Neural crest cell (in vitro differentiated cells): ENCODE measurements at regions not wholly inside any gene's neighbourhood (a gene's known extent, or its start where the extent isn't known, plus 50 kb on each side); places are given as distances from the start of the nearest gene placed in this dataset.
"Not testable (repeated sequence)": the region's sequence is repeated elsewhere in the genome, so short reads cannot be mapped to it uniquely, and the experiment has no call there.

Experiments
- DNase-seq: peaks from one replicate; pipeline ENCODE4 v3.0.0; 2021; ENCODE audit warnings: low read depth, mixed read lengths, low spot score
- H3K27ac Mint-ChIP-seq: one replicate; pipeline ENCODE4 v1.8.0; 2021; ENCODE audit warnings: mild to moderate bottlenecking, mixed read lengths; ENCODE audit not compliant: unreplicated experiment
- H3K27me3 Mint-ChIP-seq: 2 replicates; pipeline ENCODE4 v1.8.0; 2021; ENCODE audit warnings: low read depth, mild to moderate bottlenecking, mixed read lengths
- H3K36me3 Mint-ChIP-seq: 2 replicates; pipeline ENCODE4 v1.8.0; 2021; ENCODE audit warnings: low read depth, mild to moderate bottlenecking, mixed read lengths
- H3K4me1 Mint-ChIP-seq: 2 replicates; pipeline ENCODE4 v1.8.0; 2021; ENCODE audit warnings: mixed read lengths
- H3K4me3 Mint-ChIP-seq: one replicate; pipeline ENCODE4 v1.8.0; 2021; ENCODE audit warnings: mild to moderate bottlenecking, mixed read lengths
- H3K9me3 Mint-ChIP-seq: 2 replicates; pipeline ENCODE4 v1.8.0; 2021; ENCODE audit warnings: mixed read lengths
- TF ChIP-seq, protein P1 (sequence below): fragments of 200-600 bp; sonication (generic); conservative IDR thresholded peaks from 2 replicates; pipeline ENCODE4 v1.5.0; 2021; ENCODE audit warnings: antibody characterized with exemption, mild to moderate bottlenecking

DNA sequence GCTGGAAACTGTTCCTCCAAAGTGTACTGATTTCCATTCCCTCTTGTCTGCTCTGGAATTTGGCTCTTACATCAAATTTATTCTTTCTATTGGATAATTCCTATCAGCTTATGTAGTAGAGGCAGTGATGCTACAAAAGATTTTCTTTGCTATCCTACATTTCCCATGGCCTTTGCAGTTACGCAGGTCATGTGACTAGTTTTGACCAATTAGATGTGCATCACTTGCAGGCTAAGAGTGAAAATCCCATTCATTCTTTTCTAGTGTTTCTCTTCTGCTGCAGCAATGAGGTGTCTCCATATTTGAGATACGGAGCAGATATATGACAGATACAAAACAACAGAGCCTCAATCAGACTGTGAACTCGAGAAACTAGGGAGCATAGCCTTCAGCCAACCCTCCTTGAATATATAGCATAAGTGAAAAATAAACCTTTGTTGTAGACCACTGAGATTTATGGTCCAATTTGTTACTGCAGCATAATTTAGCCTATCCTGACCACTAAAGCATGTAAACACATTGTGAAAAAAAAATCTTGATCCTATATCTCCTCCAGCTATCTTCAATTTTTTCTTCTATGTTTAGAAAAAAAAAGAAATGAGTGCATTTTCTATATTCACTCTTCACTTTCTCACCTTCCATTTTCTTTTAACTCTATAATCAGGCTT, 102.0 kb downstream of the HNMT start:
- no peak overlapping the region for H3K4me3 Mint-ChIP-seq
- H3K4me1 Mint-ChIP-seq: no peaks in the 10 kb centered on the region
- no peaks in the 10 kb centered on the region for H3K27me3 Mint-ChIP-seq

DNA sequence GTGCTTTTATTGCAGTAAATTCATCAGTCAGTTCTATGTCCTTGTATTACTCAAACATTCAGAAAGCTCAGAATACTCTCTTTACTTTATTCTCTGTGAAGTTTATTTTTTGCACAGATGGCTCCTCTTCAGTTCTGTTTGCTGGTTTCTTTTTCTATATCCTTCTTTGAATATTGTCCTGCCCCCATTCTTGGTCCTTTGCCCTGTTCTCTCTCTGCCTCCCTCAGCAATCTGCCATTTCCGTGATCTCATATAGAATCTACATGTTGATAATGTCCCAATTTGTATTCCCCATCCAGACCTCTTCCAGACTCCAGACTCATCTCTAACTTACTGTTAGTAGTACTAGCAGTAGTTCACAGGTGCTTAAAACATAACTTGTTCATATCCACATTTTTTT, 102.6 kb downstream of the HNMT start:
- Mint-ChIP-seq H3K27me3 (no peaks in the 10 kb centered on the region), H3K9me3 (peaks cover 2% of the 10 kb centered on the region), H3K4me1 (peaks cover 1% of the 10 kb centered on the region), H3K36me3 (no peaks in the 10 kb centered on the region), H3K27ac (no peak overlapping the region), H3K4me3 (no peak overlapping the region)
- TF ChIP-seq, protein P1, sequence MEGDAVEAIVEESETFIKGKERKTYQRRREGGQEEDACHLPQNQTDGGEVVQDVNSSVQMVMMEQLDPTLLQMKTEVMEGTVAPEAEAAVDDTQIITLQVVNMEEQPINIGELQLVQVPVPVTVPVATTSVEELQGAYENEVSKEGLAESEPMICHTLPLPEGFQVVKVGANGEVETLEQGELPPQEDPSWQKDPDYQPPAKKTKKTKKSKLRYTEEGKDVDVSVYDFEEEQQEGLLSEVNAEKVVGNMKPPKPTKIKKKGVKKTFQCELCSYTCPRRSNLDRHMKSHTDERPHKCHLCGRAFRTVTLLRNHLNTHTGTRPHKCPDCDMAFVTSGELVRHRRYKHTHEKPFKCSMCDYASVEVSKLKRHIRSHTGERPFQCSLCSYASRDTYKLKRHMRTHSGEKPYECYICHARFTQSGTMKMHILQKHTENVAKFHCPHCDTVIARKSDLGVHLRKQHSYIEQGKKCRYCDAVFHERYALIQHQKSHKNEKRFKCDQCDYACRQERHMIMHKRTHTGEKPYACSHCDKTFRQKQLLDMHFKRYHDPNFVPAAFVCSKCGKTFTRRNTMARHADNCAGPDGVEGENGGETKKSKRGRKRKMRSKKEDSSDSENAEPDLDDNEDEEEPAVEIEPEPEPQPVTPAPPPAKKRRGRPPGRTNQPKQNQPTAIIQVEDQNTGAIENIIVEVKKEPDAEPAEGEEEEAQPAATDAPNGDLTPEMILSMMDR: no peak
- DNase-seq: no peak

More for the DNA sequence above, 102.0 kb downstream of the HNMT start:
- H3K27ac Mint-ChIP-seq: no peak overlapping the region
- H3K9me3 Mint-ChIP-seq: peaks cover 2% of the 10 kb centered on the region
- no peaks in the 10 kb centered on the region for H3K36me3 Mint-ChIP-seq
- DNase-seq: no peak
- TF ChIP-seq, protein P1: no peak

DNA sequence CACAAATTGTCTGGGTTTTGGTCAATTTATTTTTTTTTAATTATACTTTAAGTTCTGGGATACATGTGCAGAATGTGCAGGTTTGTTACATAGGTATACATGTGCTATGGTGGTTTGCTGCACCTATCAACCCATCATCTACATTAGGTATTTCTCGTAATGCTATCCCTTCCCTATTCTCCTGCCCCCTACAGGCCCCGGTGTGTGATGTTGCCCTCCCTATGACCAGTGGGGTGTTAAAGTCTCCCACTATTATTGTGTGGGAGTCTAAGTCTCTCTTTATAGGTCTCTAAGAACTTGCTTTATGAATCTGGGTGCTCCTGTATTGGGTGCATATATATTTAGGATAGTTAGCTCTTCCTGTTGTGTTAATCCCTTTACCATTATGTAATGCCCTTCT, 104.4 kb downstream of the HNMT start:
- not testable (repeated sequence) for H3K27me3 Mint-ChIP-seq, H3K4me3 Mint-ChIP-seq, H3K36me3 Mint-ChIP-seq, H3K4me1 Mint-ChIP-seq, H3K9me3 Mint-ChIP-seq, H3K27ac Mint-ChIP-seq, DNase-seq

DNA sequence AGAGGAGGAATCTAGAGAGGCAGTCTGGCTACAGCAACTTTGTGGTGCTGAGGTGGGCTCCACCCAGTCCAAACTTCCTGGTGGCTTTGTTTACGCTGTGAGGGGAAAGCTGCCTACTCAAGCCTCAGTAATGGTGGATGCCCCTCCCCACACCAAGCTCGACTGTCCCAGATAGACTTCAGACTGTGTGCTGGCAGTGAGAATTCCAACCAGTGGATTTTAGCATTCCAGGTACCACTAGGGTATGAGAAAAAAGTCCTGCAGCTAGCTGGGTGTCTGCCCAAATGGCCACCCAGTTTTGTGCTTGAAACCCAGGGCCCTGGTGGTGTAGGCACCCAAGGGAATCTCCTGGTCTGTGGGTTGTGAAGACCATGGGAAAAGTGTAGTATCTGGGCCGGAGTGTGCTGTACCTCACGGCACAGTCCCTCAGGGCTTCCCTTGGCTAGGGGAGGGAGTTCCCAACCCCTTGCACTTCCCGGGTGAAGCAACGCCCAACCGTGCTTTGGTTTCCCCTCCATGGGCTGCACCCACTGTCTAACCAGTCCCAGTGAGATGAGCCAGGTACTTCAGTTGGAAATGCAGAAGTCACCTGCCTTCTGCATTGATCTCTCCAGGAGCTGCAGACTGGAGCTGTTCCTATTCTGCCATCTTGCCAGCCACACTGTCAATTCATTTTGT, 106.9 kb downstream of the HNMT start:
- H3K27me3 Mint-ChIP-seq: not testable (repeated sequence)

DNA sequence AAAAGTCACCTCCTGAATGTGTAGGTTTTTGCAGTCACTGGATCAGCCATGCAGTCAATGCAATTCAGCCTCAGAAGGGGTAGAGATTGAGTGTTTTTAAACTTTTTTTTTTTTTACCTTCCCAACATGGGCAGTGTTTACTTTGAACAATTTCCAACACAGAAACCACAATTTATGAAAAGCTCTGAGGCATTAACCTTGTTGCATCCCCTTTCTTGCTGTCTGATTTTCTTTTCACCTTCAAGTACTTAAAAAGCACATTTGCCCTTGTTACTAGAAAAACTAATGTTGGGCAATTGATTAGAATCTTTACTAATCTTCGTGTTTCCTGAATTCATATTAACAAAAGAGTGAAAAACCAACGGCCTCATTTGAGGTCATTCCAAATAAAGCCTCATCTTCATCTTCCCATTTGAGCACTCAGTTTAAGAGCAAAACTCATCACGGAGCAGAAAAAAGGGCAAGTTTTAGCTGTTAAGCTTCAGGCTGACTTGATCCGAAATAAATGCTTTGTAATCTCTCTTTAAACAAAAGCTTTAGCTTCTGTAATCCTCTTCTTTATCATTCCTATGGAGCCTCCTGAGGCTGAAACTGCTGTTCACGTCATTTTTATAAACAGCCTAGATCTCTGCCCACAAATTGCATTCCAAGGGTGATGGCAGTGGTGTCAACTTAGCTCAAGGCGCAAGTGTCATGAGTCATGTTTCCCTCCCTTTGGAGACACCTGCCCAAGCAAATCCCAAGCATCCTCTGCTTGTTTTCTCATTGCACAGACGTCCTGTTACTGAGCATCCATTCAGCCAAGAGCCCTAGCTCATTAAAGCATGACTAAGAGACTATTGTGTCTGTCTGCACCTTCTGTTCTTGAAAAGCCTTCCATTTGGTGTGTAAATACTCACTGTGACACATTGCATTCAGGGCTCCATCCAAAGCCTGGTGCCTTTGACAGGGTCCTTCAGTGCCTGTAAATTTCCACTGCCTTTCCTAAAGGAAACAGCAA, 107.7 kb downstream of the HNMT start:
- H3K36me3 Mint-ChIP-seq: no peaks in the 10 kb centered on the region
- no peak overlapping the region for H3K27ac Mint-ChIP-seq
- H3K9me3 Mint-ChIP-seq: peaks cover 2% of the 10 kb centered on the region
- TF ChIP-seq, protein P1: no peak
- no peaks in the 10 kb centered on the region for H3K27me3 Mint-ChIP-seq
- no peak overlapping the region for H3K4me3 Mint-ChIP-seq
- DNase-seq: no peak
- peaks cover 10% of the 10 kb centered on the region for H3K4me1 Mint-ChIP-seq

More for the DNA sequence above, 106.9 kb downstream of the HNMT start:
- H3K9me3 Mint-ChIP-seq, H3K4me1 Mint-ChIP-seq, H3K27ac Mint-ChIP-seq, H3K4me3 Mint-ChIP-seq, H3K36me3 Mint-ChIP-seq, DNase-seq: not testable (repeated sequence)

DNA sequence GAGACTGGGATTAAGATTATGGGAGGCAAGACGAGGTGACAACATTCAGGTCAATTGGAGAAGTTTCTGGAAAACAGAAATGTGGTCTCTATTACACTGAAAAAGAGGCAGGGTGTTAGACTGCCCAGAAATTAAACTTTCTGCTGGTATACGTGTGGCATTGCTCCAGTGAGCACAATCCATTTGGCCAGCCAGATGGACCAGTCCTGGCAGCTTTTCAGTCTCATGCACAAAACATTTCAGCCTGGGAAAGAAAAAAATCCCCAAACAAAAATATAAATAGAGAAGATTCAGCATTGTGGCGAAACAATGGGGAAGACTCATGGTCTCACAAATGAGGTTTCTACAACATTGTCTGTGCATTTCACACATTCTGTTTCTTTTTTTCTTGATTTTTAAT, 113.9 kb downstream of the HNMT start:
- Mint-ChIP-seq H3K27me3 (no peaks in the 10 kb centered on the region), H3K36me3 (no peaks in the 10 kb centered on the region), H3K9me3 (no peaks in the 10 kb centered on the region), H3K27ac (no peak overlapping the region), H3K4me1 (no peaks in the 10 kb centered on the region), H3K4me3 (no peak overlapping the region)
- TF ChIP-seq, protein P1: no peak
- no peak for DNase-seq
